GM12878 (cell line): ENCODE measurements at regions not wholly inside any gene's neighbourhood (a gene's known extent, or its start where the extent isn't known, plus 50 kb on each side); places are given as distances from the start of the nearest gene placed in this dataset.

Source experiments
- ATAC-seq: fragments of 200-7000 bp; cut with Tn5 transposase; 3 replicates; pipeline ENCODE4 v1.9.1; 2020; ENCODE audit warnings: mild to moderate bottlenecking, moderate library complexity
- BruUV-seq: library from RNA; stranded (reverse); fragments of 400-500 nt; replicated peaks from 2 replicates; lab custom pipeline; 2021; lab: Mats Ljungman, UMichigan
- CTCF ChIA-PET: fragments of 300-600 bp; sonication (Branson Sonifier 250); formaldehyde crosslinking; extraction: SDS; loops from one replicate; lab custom pipeline; 2021; ENCODE audit warnings: inconsistent platforms; lab: Yijun Ruan, JAX
- POLR2A ChIA-PET: fragments of 350-600 bp; formaldehyde crosslinking; extraction: SDS; loops from one replicate; lab custom pipeline; 2021; ENCODE audit warnings: inconsistent platforms; lab: Charles Lee
- RAD21 ChIA-PET: fragments of 300-600 bp; sonication (Branson Sonifier 250); formaldehyde crosslinking; loops from one replicate; lab custom pipeline; 2023; ENCODE audit warnings: antibody characterized with exemption; ENCODE audit not compliant: unreplicated experiment; lab: Charles Lee
- SMC1A ChIA-PET: fragments of 300-600 bp; sonication (Branson Sonifier 250); formaldehyde crosslinking; loops from one replicate; lab custom pipeline; 2023; ENCODE audit not compliant: unreplicated experiment, uncharacterized antibody; lab: Charles Lee
- DNase-seq: peaks from one replicate; pipeline ENCODE4 v3.0.0-alpha.2; 2011; ENCODE audit warnings: low read depth, low spot score
- FAIRE-seq: peaks from 3 replicates; lab custom pipeline; 2011; peaks lifted over from hg19 to GRCh38; lab: Jason Lieb, UNC
- H2AFZ ChIP-seq: 2 replicates; pipeline ENCODE4 v1.6.0; 2011; ENCODE audit warnings: low read depth, low read length, control low read depth; ENCODE audit not compliant: control insufficient read depth
- H3K27ac ChIP-seq: 2 replicates; pipeline ENCODE4 v1.5.1; 2011; ENCODE audit warnings: control low read depth; ENCODE audit not compliant: control insufficient read depth, insufficient read depth
- H3K27me3 ChIP-seq, 2 experiments: replicated peaks in 1 of 2; 2 replicates each; pipeline versions ENCODE4 v1.6.0 to v1.6.1; 2011; ENCODE audit warnings: low read length in 1 of 2; ENCODE audit not compliant: control insufficient read depth in 2 of 2, insufficient read depth in 2 of 2
- H3K36me3 ChIP-seq, 2 experiments: 2 replicates each; pipeline ENCODE4 v1.5.1; 2011; ENCODE audit warnings: low read length in 1 of 2; ENCODE audit not compliant: control insufficient read depth in 2 of 2, insufficient read depth in 2 of 2
- H3K4me1 ChIP-seq: 2 replicates; pipeline ENCODE4 v1.6.1; 2011; ENCODE audit warnings: mild to moderate bottlenecking, low read length, moderate library complexity, mixed read lengths; ENCODE audit not compliant: control insufficient read depth, insufficient read depth
- H3K4me2 ChIP-seq: 2 replicates; pipeline ENCODE4 v1.6.0; 2011; ENCODE audit warnings: control low read depth; ENCODE audit not compliant: control insufficient read depth, insufficient read depth
- H3K4me3 ChIP-seq: fragments of 200-600 bp; sonication (generic); 2 replicates; pipeline ENCODE4 v1.5.1; 2016
- H3K79me2 ChIP-seq: 2 replicates; pipeline ENCODE4 v1.6.0; 2011; ENCODE audit warnings: low read length; ENCODE audit not compliant: control insufficient read depth, insufficient read depth
- H3K9ac ChIP-seq: 2 replicates; pipeline ENCODE4 v1.8.0; 2011; ENCODE audit warnings: low read length, control low read depth, mixed read lengths; ENCODE audit not compliant: control insufficient read depth, insufficient read depth
- H3K9me3 ChIP-seq: replicated peaks from 3 replicates; pipeline ENCODE4 v1.5.1; 2011; ENCODE audit warnings: mild to moderate bottlenecking, low read length; ENCODE audit not compliant: control insufficient read depth, insufficient read depth
- H4K20me1 ChIP-seq: 2 replicates; pipeline ENCODE4 v1.6.0; 2011; ENCODE audit not compliant: control insufficient read depth, insufficient read depth
- BACH1 ChIP-seq: fragments of 450-650 bp; IDR thresholded peaks from 2 replicates; pipeline ENCODE4 v1.6.1; 2017; ENCODE audit warnings: mild to moderate bottlenecking, borderline replicate concordance
- CREB1 ChIP-seq: IDR thresholded peaks from 2 replicates; pipeline ENCODE4 v1.6.1; 2012; ENCODE audit warnings: low read depth, mild to moderate bottlenecking, inconsistent platforms
- FOXM1 ChIP-seq: IDR thresholded peaks from 2 replicates; pipeline ENCODE4 v1.6.1; 2012; ENCODE audit warnings: low read depth, mild to moderate bottlenecking, inconsistent platforms, low read length, moderate library complexity
- HDAC6 ChIP-seq: fragments of 200-600 bp; sonication (generic); IDR thresholded peaks from one replicate; pipeline ENCODE4 v1.8.0; 2017; ENCODE audit warnings: antibody characterized with exemption; ENCODE audit not compliant: unreplicated experiment
- KLF5 ChIP-seq: fragments of 450-650 bp; IDR thresholded peaks from 2 replicates; pipeline ENCODE4 v1.6.1; 2014; ENCODE audit warnings: mild to moderate bottlenecking; ENCODE audit not compliant: partially characterized antibody
- LARP7 ChIP-seq: fragments of 450-650 bp; IDR thresholded peaks from 2 replicates; pipeline ENCODE4 v1.6.1; 2017; ENCODE audit warnings: mild to moderate bottlenecking
- MEF2A ChIP-seq: IDR thresholded peaks from 2 replicates; pipeline ENCODE4 v1.6.1; 2011; ENCODE audit warnings: low read depth, mild to moderate bottlenecking, low read length, moderate library complexity; ENCODE audit not compliant: insufficient read depth
- MTA2 ChIP-seq: fragments of 450-650 bp; IDR thresholded peaks from 2 replicates; pipeline ENCODE4 v1.6.1; 2016; ENCODE audit warnings: low read depth, mild to moderate bottlenecking, moderate library complexity
- MXI1 ChIP-seq: fragments of 150-350 bp; IDR thresholded peaks from 2 replicates; pipeline ENCODE4 v1.6.1; 2011; ENCODE audit warnings: low read depth, mild to moderate bottlenecking, inconsistent platforms, low read length, improper control_type of control experiment
- RCOR1 ChIP-seq: conservative IDR thresholded peaks from 2 replicates; pipeline ENCODE4 v1.6.1; 2012; ENCODE audit warnings: low read depth, low read length, improper control_type of control experiment
- SREBF2 ChIP-seq: IDR thresholded peaks from 2 replicates; pipeline ENCODE4 v1.6.1; 2012; ENCODE audit warnings: mild to moderate bottlenecking, low read length
- STAT1 ChIP-seq: fragments of 450-650 bp; conservative IDR thresholded peaks from 2 replicates; pipeline ENCODE4 v1.6.1; 2014; ENCODE audit warnings: antibody characterized with exemption, mild to moderate bottlenecking
- YBX1 ChIP-seq: fragments of 450-650 bp; IDR thresholded peaks from 2 replicates; pipeline ENCODE4 v1.6.1; 2016; ENCODE audit warnings: antibody characterized with exemption
- ZNF207 ChIP-seq: fragments of 450-650 bp; IDR thresholded peaks from 2 replicates; pipeline ENCODE4 v1.6.1; 2014; ENCODE audit warnings: antibody characterized with exemption, mild to moderate bottlenecking, borderline replicate concordance
- WGBS: methylation state at CpG from one replicate; pipeline ENCODE4 v1.1.6; 2016; ENCODE audit warnings: low lambda C conversion rate; ENCODE audit not compliant: insufficient replicate concordance, insufficient coverage; ENCODE audit errors: missing lambda C conversion rate; 5-methylcytosine and 5-hydroxymethylcytosine counted together
- in situ Hi-C: fragments of 300-500 bp; cut with MboI; formaldehyde crosslinking; loops from 9 replicates; pipeline ENCODE4 v1.14.3; 2018; ENCODE audit warnings: mixed read lengths
- intact Hi-C: fragments of 100-400 bp; cut with micrococcal nuclease; formaldehyde crosslinking; loops from one replicate; pipeline ENCODE4 v1.14.2; 2022; ENCODE audit not compliant: unreplicated experiment
- TF ChIP-seq, protein P1 (sequence below): IDR thresholded peaks from 2 replicates; pipeline ENCODE4 v1.6.1; 2012; ENCODE audit warnings: low read depth, low read length, improper control_type of control experiment
- TF ChIP-seq, protein P2 (sequence below): IDR thresholded peaks from 2 replicates; pipeline ENCODE4 v1.6.1; 2012; ENCODE audit warnings: low read depth, low read length, improper control_type of control experiment
- TF ChIP-seq, protein P3 (sequence below): fragments of 450-650 bp; IDR thresholded peaks from 2 replicates; pipeline ENCODE4 v1.6.1; 2017; ENCODE audit warnings: mild to moderate bottlenecking, low read depth, inconsistent platforms; ENCODE audit not compliant: poor library complexity, severe bottlenecking

- H3K4me2 ChIP-seq, result no peak overlapping the region
- H3K4me1 ChIP-seq, result no peaks in the 10 kb centered on the region
Observed at GRCh38 chr14:101098177-101098576, 194.7 kb upstream of the RTL1 start.

More at GRCh38 chr14:101098177-101098576, 194.7 kb upstream of the RTL1 start:
- no peak overlapping the region for H3K9ac ChIP-seq
- no peak overlapping the region for H3K4me3 ChIP-seq
- FAIRE-seq, result no peak
- no peak overlapping the region for H3K27ac ChIP-seq
- H3K9me3 ChIP-seq, result no peaks in the 10 kb centered on the region; the same call in 2 of the 3 replicates
- WGBS, result 11% methylated on average over 3 of the region's 3 CpGs
- no peaks in the 10 kb centered on the region for H3K79me2 ChIP-seq
- intact Hi-C loops (no loop called here), in situ Hi-C loops (no loop called here)
- ChIA-PET POLR2A (no interaction called here), CTCF (no interaction called here), SMC1A (no interaction called here), RAD21 (no interaction called here)
- no peak overlapping the region for H2AFZ ChIP-seq
- ATAC-seq, result no peak
- no peak for DNase-seq
- no peaks in the 10 kb centered on the region for H3K36me3 ChIP-seq
- no peaks in the 10 kb centered on the region for H4K20me1 ChIP-seq
- H3K27me3 ChIP-seq, result no peaks in the 10 kb centered on the region
- TF ChIP-seq YBX1, result no peak
- no peak for TF ChIP-seq KLF5
- TF ChIP-seq FOXM1, result no peak
- no peak for TF ChIP-seq HDAC6
- TF ChIP-seq STAT1, result no peak
- no peak for TF ChIP-seq SREBF2
- TF ChIP-seq RCOR1, result no peak
- no peak for TF ChIP-seq MXI1
- TF ChIP-seq, protein P1, sequence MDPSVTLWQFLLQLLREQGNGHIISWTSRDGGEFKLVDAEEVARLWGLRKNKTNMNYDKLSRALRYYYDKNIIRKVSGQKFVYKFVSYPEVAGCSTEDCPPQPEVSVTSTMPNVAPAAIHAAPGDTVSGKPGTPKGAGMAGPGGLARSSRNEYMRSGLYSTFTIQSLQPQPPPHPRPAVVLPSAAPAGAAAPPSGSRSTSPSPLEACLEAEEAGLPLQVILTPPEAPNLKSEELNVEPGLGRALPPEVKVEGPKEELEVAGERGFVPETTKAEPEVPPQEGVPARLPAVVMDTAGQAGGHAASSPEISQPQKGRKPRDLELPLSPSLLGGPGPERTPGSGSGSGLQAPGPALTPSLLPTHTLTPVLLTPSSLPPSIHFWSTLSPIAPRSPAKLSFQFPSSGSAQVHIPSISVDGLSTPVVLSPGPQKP, result no peak
- TF ChIP-seq, protein P2, sequence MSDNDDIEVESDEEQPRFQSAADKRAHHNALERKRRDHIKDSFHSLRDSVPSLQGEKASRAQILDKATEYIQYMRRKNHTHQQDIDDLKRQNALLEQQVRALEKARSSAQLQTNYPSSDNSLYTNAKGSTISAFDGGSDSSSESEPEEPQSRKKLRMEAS, result no peak
- TF ChIP-seq, protein P3, sequence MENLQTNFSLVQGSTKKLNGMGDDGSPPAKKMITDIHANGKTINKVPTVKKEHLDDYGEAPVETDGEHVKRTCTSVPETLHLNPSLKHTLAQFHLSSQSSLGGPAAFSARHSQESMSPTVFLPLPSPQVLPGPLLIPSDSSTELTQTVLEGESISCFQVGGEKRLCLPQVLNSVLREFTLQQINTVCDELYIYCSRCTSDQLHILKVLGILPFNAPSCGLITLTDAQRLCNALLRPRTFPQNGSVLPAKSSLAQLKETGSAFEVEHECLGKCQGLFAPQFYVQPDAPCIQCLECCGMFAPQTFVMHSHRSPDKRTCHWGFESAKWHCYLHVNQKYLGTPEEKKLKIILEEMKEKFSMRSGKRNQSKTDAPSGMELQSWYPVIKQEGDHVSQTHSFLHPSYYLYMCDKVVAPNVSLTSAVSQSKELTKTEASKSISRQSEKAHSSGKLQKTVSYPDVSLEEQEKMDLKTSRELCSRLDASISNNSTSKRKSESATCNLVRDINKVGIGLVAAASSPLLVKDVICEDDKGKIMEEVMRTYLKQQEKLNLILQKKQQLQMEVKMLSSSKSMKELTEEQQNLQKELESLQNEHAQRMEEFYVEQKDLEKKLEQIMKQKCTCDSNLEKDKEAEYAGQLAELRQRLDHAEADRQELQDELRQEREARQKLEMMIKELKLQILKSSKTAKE, result no peak
- no peak for TF ChIP-seq MTA2
- no peak for TF ChIP-seq CREB1
- TF ChIP-seq BACH1, result no peak
- TF ChIP-seq MEF2A, result no peak
- no peak for TF ChIP-seq ZNF207
- TF ChIP-seq LARP7, result no peak
- no TSS peak for BruUV-seq
